ENCODE measurements at regions not wholly inside any gene's neighbourhood (a gene's known extent, or its start where the extent isn't known, plus 50 kb on each side); places are given as distances from the start of the nearest gene placed in this dataset.

- ATAC-seq, result no peak
- H3K9me3 Mint-ChIP-seq, result peaks cover 0 to 14% (median 3%) of the 10 kb centered on the region in 9 donors
- POLR2A ChIA-PET, result interaction anchor here (0.7 to 1.3 kb wide), 2 partner anchors 10 to 117 kb away, joined by 4 to 7 read pairs; no protein-coding TSS in a partner anchor
- no peak overlapping the region for H3K4me3 Mint-ChIP-seq
- peaks cover 16 to 21% (median 19%) of the 10 kb centered on the region in 4 donors for H3K4me1 Mint-ChIP-seq
- H3K36me3 Mint-ChIP-seq, result peaks cover 2 to 6% (median 5%) of the 10 kb centered on the region in 3 donors
- peak overlapping the region in 3 of 10 donors; percentile 53 to 74 (median 71) for H3K27ac Mint-ChIP-seq
- H3K27me3 Mint-ChIP-seq, result peaks cover 0 to 9% (median 0%) of the 10 kb centered on the region in 5 donors
- no peak for DNase-seq
Measured at GRCh38 chr2:43020990-43021669, 205.3 kb downstream of the ZFP36L2 start.

- Mint-ChIP-seq H3K27me3 (peaks cover 0 to 12% (median 0%) of the 10 kb centered on the region in 5 donors), H3K9me3 (peaks cover 0 to 14% (median 3%) of the 10 kb centered on the region in 9 donors), H3K4me3 (no peak overlapping the region), H3K27ac (no peak overlapping the region), H3K36me3 (peaks cover 2 to 6% (median 5%) of the 10 kb centered on the region in 3 donors), H3K4me1 (peaks cover 12 to 19% (median 14%) of the 10 kb centered on the region in 4 donors)
- no peak for DNase-seq
- POLR2A ChIA-PET, result interaction anchor here (1.3 kb wide), 1 partner anchor 11 kb away, joined by 4 read pairs; no protein-coding TSS in a partner anchor
- ATAC-seq, result no peak
Measured at GRCh38 chr2:43020296-43020695, 206.1 kb downstream of the ZFP36L2 start.

- H3K4me3 Mint-ChIP-seq, result no peak overlapping the region
- POLR2A ChIA-PET, result no interaction called here
- peaks cover 2 to 6% (median 5%) of the 10 kb centered on the region in 3 donors for H3K36me3 Mint-ChIP-seq
- H3K27me3 Mint-ChIP-seq, result peaks cover 0 to 12% (median 0%) of the 10 kb centered on the region in 5 donors
- DNase-seq, result no peak
- ATAC-seq, result no peak
- H3K4me1 Mint-ChIP-seq, result peaks cover 5 to 13% (median 8%) of the 10 kb centered on the region in 4 donors
- H3K27ac Mint-ChIP-seq, result no peak overlapping the region
- H3K9me3 Mint-ChIP-seq, result peaks cover 0 to 14% (median 3%) of the 10 kb centered on the region in 9 donors
Measured at GRCh38 chr2:43019536-43020183, 206.7 kb downstream of the ZFP36L2 start.

GRCh38 chr2:43019025-43019367 is 207.4 kb downstream of the ZFP36L2 start:
- Mint-ChIP-seq H3K27me3 (peaks cover 0 to 12% (median 0%) of the 10 kb centered on the region in 5 donors), H3K27ac (no peak overlapping the region), H3K9me3 (peaks cover 0 to 14% (median 3%) of the 10 kb centered on the region in 9 donors), H3K4me3 (no peak overlapping the region), H3K4me1 (peaks cover 0 to 11% (median 1%) of the 10 kb centered on the region in 4 donors), H3K36me3 (peaks cover 2 to 6% (median 5%) of the 10 kb centered on the region in 3 donors)
- POLR2A ChIA-PET, result no interaction called here
- ATAC-seq (no peak), DNase-seq (no peak)

- peaks cover 0 to 14% (median 3%) of the 10 kb centered on the region in 9 donors for H3K9me3 Mint-ChIP-seq
- peaks cover 0 to 8% (median 0%) of the 10 kb centered on the region in 4 donors for H3K4me1 Mint-ChIP-seq
- H3K4me3 Mint-ChIP-seq, result no peak overlapping the region
- H3K36me3 Mint-ChIP-seq, result peaks cover 2 to 6% (median 5%) of the 10 kb centered on the region in 3 donors
- ATAC-seq (no peak), DNase-seq (no peak)
- POLR2A ChIA-PET, result interaction anchor here (0.5 to 0.6 kb wide), 2 partner anchors 27 to 608 kb away, joined by 3 to 5 read pairs; no protein-coding TSS in a partner anchor
- H3K27me3 Mint-ChIP-seq, result peaks cover 0 to 12% (median 0%) of the 10 kb centered on the region in 5 donors
- H3K27ac Mint-ChIP-seq, result peak overlapping the region in 1 of 10 donors; percentile 37
Measured at GRCh38 chr2:43018179-43019024, 208.0 kb downstream of the ZFP36L2 start.

GRCh38 chr2:43013821-43014345 is 212.5 kb downstream of the ZFP36L2 start:
- Mint-ChIP-seq H3K36me3 (peaks cover 0 to 2% (median 0%) of the 10 kb centered on the region in 3 donors), H3K27me3 (peaks cover 0 to 12% (median 0%) of the 10 kb centered on the region in 5 donors), H3K4me1 (peaks cover 12 to 17% (median 14%) of the 10 kb centered on the region in 4 donors), H3K27ac (no peak overlapping the region), H3K4me3 (no peak overlapping the region), H3K9me3 (peaks cover 0 to 2% (median 0%) of the 10 kb centered on the region in 9 donors)
- ATAC-seq (no peak), DNase-seq (no peak)
- POLR2A ChIA-PET, result interaction anchor here (0.7 to 1.5 kb wide), 3 partner anchors 8 to 25 kb away, joined by 3 to 5 read pairs (median 4); no protein-coding TSS in a partner anchor

GRCh38 chr2:43012966-43013365 is 213.4 kb downstream of the ZFP36L2 start:
- DNase-seq (no peak), ATAC-seq (no peak)
- no peak overlapping the region for H3K27ac Mint-ChIP-seq
- peaks cover 0 to 2% (median 0%) of the 10 kb centered on the region in 3 donors for H3K36me3 Mint-ChIP-seq
- POLR2A ChIA-PET, result interaction anchor here (1.1 kb wide), 1 partner anchor 26 kb away, joined by 3 read pairs; no protein-coding TSS in a partner anchor
- H3K4me1 Mint-ChIP-seq, result peaks cover 12 to 17% (median 14%) of the 10 kb centered on the region in 4 donors
- peaks cover 0 to 8% (median 2%) of the 10 kb centered on the region in 5 donors for H3K27me3 Mint-ChIP-seq
- H3K4me3 Mint-ChIP-seq, result no peak overlapping the region
- H3K9me3 Mint-ChIP-seq, result peaks cover 0 to 10% (median 2%) of the 10 kb centered on the region in 9 donors

- H3K36me3 Mint-ChIP-seq, result peaks cover 0 to 4% (median 4%) of the 10 kb centered on the region in 3 donors
- no peak for DNase-seq
- H3K4me3 Mint-ChIP-seq, result no peak overlapping the region
- peaks cover 12 to 16% (median 14%) of the 10 kb centered on the region in 4 donors for H3K4me1 Mint-ChIP-seq
- peaks cover 0 to 3% (median 2%) of the 10 kb centered on the region in 5 donors for H3K27me3 Mint-ChIP-seq
- peak overlapping the region in 3 of 10 donors; percentile 1 to 44 (median 15) for H3K27ac Mint-ChIP-seq
- no peak for ATAC-seq
- peaks cover 0 to 12% (median 2%) of the 10 kb centered on the region in 9 donors for H3K9me3 Mint-ChIP-seq
- POLR2A ChIA-PET, result no interaction called here
Measured at GRCh38 chr2:43011158-43011491, 215.3 kb downstream of the ZFP36L2 start.

- ATAC-seq (peak in 1 of 2 donors; percentile 30), DNase-seq (no peak)
- Mint-ChIP-seq H3K27me3 (peaks cover 0 to 2% (median 0%) of the 10 kb centered on the region in 5 donors), H3K36me3 (peaks cover 0 to 4% (median 4%) of the 10 kb centered on the region in 3 donors), H3K27ac (peak overlapping the region in 2 of 10 donors; percentile 1 to 18), H3K9me3 (peaks cover 0 to 12% (median 2%) of the 10 kb centered on the region in 9 donors), H3K4me3 (no peak overlapping the region), H3K4me1 (peaks cover 12 to 20% (median 15%) of the 10 kb centered on the region in 4 donors)
- POLR2A ChIA-PET, result no interaction called here
Measured at GRCh38 chr2:43010438-43011157, 215.8 kb downstream of the ZFP36L2 start.

- H3K36me3 Mint-ChIP-seq, result peaks cover 0 to 4% (median 4%) of the 10 kb centered on the region in 3 donors
- peaks cover 0 to 12% (median 2%) of the 10 kb centered on the region in 9 donors for H3K9me3 Mint-ChIP-seq
- H3K27ac Mint-ChIP-seq, result no peak overlapping the region
- H3K4me1 Mint-ChIP-seq, result peaks cover 14 to 20% (median 18%) of the 10 kb centered on the region in 4 donors
- ATAC-seq (no peak), DNase-seq (no peak)
- peaks cover 0 to 2% (median 0%) of the 10 kb centered on the region in 5 donors for H3K27me3 Mint-ChIP-seq
- POLR2A ChIA-PET, result no interaction called here
- H3K4me3 Mint-ChIP-seq, result no peak overlapping the region
Measured at GRCh38 chr2:43009448-43009847, 217.0 kb downstream of the ZFP36L2 start.

GRCh38 chr2:43008388-43008787 is 216.0 kb upstream of the HAAO start:
- DNase-seq (no peak), ATAC-seq (no peak)
- POLR2A ChIA-PET, result interaction anchor here (1.4 kb wide), 1 partner anchor 17 kb away, joined by 3 read pairs; no protein-coding TSS in a partner anchor
- Mint-ChIP-seq H3K9me3 (peaks cover 0 to 12% (median 2%) of the 10 kb centered on the region in 9 donors), H3K4me3 (no peak overlapping the region), H3K27ac (peak overlapping the region in 2 of 10 donors; percentile 24 to 61), H3K27me3 (peaks cover 0 to 2% (median 0%) of the 10 kb centered on the region in 5 donors), H3K36me3 (peaks cover 0 to 4% (median 4%) of the 10 kb centered on the region in 3 donors), H3K4me1 (peaks cover 13 to 20% (median 17%) of the 10 kb centered on the region in 4 donors)

Data from naive thymus-derived CD8-positive, alpha-beta T cell (primary cell).